A673 (cell line): ENCODE measurements at regions not wholly inside any gene's neighbourhood (a gene's known extent, or its start where the extent isn't known, plus 50 kb on each side); places are given as distances from the start of the nearest gene placed in this dataset.

ENCODE experiments used
- CTCF ChIP-seq: fragments of 300-800, 200-600 bp; sonication (generic); conservative IDR thresholded peaks from 2 replicates; pipeline ENCODE4 v1.5.1; 2017; ENCODE audit warnings: low read depth, mild to moderate bottlenecking, antibody characterized with exemption, low read length, moderate library complexity, mixed read lengths
- EZH2 ChIP-seq: fragments of 200-600 bp; sonication (generic); IDR thresholded peaks from 2 replicates; pipeline ENCODE4 v1.6.1; 2017; ENCODE audit warnings: borderline replicate concordance, low read depth, mild to moderate bottlenecking, mixed read lengths, antibody characterized with exemption, low read length; ENCODE audit not compliant: poor library complexity, severe bottlenecking

GRCh38 chr1:37147392-37147831 lies 113.1 kb upstream of the GRIK3 start:
- TF ChIP-seq CTCF = no peak
- TF ChIP-seq EZH2 = no peak
